ENCODE measurements at regions not wholly inside any gene's neighbourhood (a gene's known extent, or its start where the extent isn't known, plus 50 kb on each side); places are given as distances from the start of the nearest gene placed in this dataset.

- no peak overlapping the region for H3K4me3 ChIP-seq (ENCODE audit: low read depth, low read length)
- TF ChIP-seq CTCF (IDR thresholded peaks at IDR 0.05; ENCODE audit: borderline replicate concordance, insufficient read depth, low read depth, low read length), result 0 out of 2 replicates have a peak, but pooled peaks have one; percentile 12
Measured at GRCh38 chr6:133184798-133185372, 56.3 kb upstream of the EYA4 start.

GRCh38 chr6:133185731-133186130 lies 55.4 kb upstream of the EYA4 start:
- no peak overlapping the region for H3K4me3 ChIP-seq (ENCODE audit: low read depth, low read length)
- TF ChIP-seq CTCF (IDR thresholded peaks at IDR 0.05; ENCODE audit: borderline replicate concordance, insufficient read depth, low read depth, low read length), result no peak

DNA sequence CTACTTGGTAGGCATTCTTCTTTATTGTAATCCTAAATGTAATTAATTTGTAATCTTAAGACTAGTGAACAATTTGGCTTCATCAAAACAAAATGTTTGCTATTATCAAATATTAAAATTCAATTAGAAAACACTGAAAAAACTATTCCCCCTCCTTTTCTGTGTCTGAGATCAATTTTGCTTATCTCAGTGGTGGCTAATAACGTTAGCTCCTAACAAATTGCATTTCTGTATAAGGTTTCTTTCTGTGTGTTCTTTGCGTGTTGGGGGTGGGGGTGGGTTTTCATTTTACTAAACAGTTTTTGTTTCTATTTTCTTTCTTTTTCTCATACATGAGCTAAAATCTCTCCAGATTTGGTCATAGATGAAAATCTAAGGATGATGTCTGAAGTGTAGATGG lies 54.0 kb upstream of the EYA4 start:
- no peak for TF ChIP-seq CTCF (IDR thresholded peaks at IDR 0.05; ENCODE audit: borderline replicate concordance, insufficient read depth, low read depth, low read length)
- H3K4me3 ChIP-seq (ENCODE audit: low read depth, low read length), result no peak overlapping the region

DNA sequence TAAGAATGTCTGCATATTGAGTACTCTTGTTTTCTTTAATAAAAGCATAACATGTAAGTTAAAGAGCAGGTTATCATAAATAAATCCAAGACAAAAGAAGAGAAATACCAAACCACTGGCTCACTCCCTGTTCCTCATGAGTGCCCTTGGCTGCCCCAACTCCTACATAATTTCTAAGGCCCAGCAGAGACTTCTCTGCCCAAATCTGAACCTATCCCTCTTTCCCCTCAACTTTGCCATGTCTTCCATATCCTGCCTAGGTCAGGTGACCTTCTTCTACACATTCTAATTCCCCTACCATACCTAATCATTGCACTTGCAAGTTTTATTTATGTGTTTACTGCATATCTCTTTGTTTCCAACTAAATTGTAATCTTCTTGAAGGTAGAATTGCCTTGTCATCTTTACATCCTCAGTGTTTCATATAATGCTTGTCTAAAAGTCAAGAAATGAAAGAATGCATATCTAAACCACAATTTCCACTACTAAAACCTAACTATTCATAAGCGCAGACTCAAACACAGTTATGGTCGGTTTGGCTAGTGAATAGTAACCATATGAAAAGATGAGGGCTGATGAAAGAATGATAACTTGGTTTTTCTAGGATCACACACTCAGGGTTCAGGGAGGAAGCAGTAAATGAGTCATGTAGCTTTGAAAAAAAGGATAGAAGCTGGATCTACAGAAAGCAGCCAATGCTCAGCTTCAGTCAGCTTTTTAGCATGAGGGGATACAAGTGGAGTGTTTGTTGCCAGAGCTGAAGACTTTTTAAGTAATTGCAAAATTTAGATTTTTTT lies 53.3 kb upstream of the EYA4 start:
- no peak overlapping the region for H3K4me3 ChIP-seq (ENCODE audit: low read depth, low read length)
- TF ChIP-seq CTCF (IDR thresholded peaks at IDR 0.05; ENCODE audit: borderline replicate concordance, insufficient read depth, low read depth, low read length), result no peak

GRCh38 chr6:133190912-133191311 lies 50.2 kb upstream of the EYA4 start:
- TF ChIP-seq CTCF (IDR thresholded peaks at IDR 0.05; ENCODE audit: borderline replicate concordance, insufficient read depth, low read depth, low read length), result no peak
- H3K4me3 ChIP-seq (ENCODE audit: low read depth, low read length), result no peak overlapping the region

- H3K4me3 ChIP-seq (ENCODE audit: low read depth, low read length), result no peak overlapping the region
- no peak for TF ChIP-seq CTCF (IDR thresholded peaks at IDR 0.05; ENCODE audit: borderline replicate concordance, insufficient read depth, low read depth, low read length)
Measured at GRCh38 chr6:133191323-133191722, 49.8 kb upstream of the EYA4 start.

Measured in GM12875 (cell line).